ENCODE measurements at regions not wholly inside any gene's neighbourhood (a gene's known extent, or its start where the extent isn't known, plus 50 kb on each side); places are given as distances from the start of the nearest gene placed in this dataset.

DNA sequence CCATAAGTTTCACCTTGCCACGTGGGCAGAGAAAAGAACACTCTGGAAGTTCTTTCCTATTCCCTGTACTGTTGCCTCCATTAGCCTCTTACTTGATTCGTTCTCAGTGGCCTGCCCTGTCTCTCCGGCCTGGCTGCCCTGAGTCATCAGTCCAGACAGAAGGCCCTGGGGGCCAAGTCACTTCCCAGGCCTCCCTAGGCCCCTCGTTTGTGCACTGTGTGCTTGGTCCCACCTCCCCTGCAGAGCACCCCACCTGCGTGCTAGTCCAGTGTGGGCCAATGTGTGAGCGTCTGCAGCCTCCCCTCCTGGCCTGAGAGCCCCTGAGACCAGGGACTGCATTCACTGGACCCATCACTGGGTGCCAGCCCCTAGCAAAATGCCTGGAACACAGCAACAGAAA is 191.2 kb upstream of the RREB1 start:
- Histone ChIP-seq H3K9ac (ENCODE audit: low read length in 5 of 5) (peak overlapping the region in 4 of 5 donors; percentile 21 to 57 (median 39)), H3K27ac (ENCODE audit: low read depth, low read length) (peak overlapping the region; percentile 96)

DNA sequence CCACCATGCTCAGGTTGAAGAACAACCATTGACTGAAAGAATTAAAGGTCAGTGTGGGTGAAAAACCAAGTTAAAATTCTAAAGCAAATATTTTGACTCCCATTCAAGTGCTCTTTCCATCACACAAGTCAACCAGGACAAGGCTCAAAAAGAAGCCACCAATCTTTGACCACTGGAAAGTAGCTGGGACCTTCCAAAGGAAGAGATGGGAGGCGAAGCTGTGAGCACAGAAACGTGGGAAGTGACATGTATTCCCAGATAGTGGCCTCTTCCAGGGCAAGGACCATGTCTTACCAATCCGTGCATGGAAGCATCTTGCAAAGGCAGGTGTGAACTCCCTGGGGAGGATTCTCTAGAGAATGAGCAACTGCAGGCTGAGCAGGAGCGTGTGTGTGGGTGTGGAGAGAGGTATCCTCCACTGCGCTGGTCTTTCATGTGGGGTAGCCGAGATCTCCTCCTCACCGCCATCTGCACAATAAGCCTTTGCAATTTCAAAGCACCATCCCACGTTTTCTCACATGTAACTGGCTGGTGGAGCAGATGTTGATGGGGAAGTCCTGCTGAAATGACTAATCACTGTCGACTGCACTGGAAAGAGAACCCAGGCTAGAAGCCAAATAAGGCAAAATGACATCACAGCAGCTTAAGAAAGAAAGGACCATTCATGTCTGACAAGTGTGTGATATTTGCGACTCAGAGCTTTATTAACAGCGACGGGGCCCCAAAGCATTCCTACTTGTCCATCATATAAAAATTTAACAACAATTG is 189.4 kb upstream of the RREB1 start:
- no peaks in the 10 kb centered on the region for H3K36me3 ChIP-seq (ENCODE audit: control insufficient read depth in 5 of 5, insufficient read depth in 5 of 5, low read length in 5 of 5)
- H3K27ac ChIP-seq (ENCODE audit: low read depth, low read length), result peak overlapping the region; percentile 58
- H3K4me3 ChIP-seq (ENCODE audit: low read depth in 1 of 5, low read length in 5 of 5), result no peak overlapping the region
- H3K27me3 ChIP-seq (ENCODE audit: control insufficient read depth in 5 of 5, insufficient read depth in 4 of 5, low read length in 5 of 5), result no peaks in the 10 kb centered on the region
- H3K9ac ChIP-seq (ENCODE audit: low read length in 5 of 5), result no peak overlapping the region
- H3K9me3 ChIP-seq (ENCODE audit: control insufficient read depth in 5 of 5, low read length in 5 of 5), result no peaks in the 10 kb centered on the region
- peaks cover 10 to 52% (median 35%) of the 10 kb centered on the region in 5 donors for H3K4me1 ChIP-seq (ENCODE audit: control insufficient read depth in 5 of 5, insufficient read depth in 5 of 5, low read length in 5 of 5)

More for the DNA sequence above, 191.2 kb upstream of the RREB1 start:
- peaks cover 10 to 59% (median 40%) of the 10 kb centered on the region in 5 donors for H3K4me1 ChIP-seq (ENCODE audit: control insufficient read depth in 5 of 5, insufficient read depth in 5 of 5, low read length in 5 of 5)
- no peaks in the 10 kb centered on the region for H3K36me3 ChIP-seq (ENCODE audit: control insufficient read depth in 5 of 5, insufficient read depth in 5 of 5, low read length in 5 of 5)
- H3K4me3 ChIP-seq (ENCODE audit: low read depth in 1 of 5, low read length in 5 of 5), result no peak overlapping the region
- no peaks in the 10 kb centered on the region for H3K27me3 ChIP-seq (ENCODE audit: control insufficient read depth in 5 of 5, insufficient read depth in 4 of 5, low read length in 5 of 5)
- no peaks in the 10 kb centered on the region for H3K9me3 ChIP-seq (ENCODE audit: control insufficient read depth in 5 of 5, low read length in 5 of 5)

DNA sequence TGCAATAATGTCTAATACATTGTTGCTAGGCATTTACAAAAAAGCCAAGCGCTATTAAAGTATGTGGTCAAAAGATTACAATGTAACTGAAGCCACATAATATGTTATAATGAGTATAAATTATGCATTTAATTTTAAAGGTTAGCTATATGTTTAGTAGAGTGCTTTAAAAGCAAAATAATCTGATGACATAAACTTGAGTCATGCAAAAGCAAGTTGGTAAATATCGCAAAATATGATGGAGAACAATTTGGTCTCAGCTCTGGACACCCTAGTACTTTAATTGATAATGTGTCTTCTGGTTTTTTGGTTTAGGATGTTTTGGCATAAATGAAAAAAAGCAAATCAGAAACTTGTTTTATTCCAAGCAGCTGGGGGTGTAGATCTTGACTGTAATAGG is 188.6 kb upstream of the RREB1 start:
- Histone ChIP-seq H3K36me3 (ENCODE audit: control insufficient read depth in 5 of 5, insufficient read depth in 5 of 5, low read length in 5 of 5) (no peaks in the 10 kb centered on the region), H3K27me3 (ENCODE audit: control insufficient read depth in 5 of 5, insufficient read depth in 4 of 5, low read length in 5 of 5) (no peaks in the 10 kb centered on the region), H3K27ac (ENCODE audit: low read depth, low read length) (peak overlapping the region; percentile 58), H3K4me3 (ENCODE audit: low read depth in 1 of 5, low read length in 5 of 5) (no peak overlapping the region), H3K9ac (ENCODE audit: low read length in 5 of 5) (no peak overlapping the region), H3K9me3 (ENCODE audit: control insufficient read depth in 5 of 5, low read length in 5 of 5) (no peaks in the 10 kb centered on the region), H3K4me1 (ENCODE audit: control insufficient read depth in 5 of 5, insufficient read depth in 5 of 5, low read length in 5 of 5) (peaks cover 10 to 45% (median 28%) of the 10 kb centered on the region in 5 donors)

GRCh38 chr6:6920114-6920986 is 187.4 kb upstream of the RREB1 start:
- Histone ChIP-seq H3K36me3 (ENCODE audit: control insufficient read depth in 5 of 5, insufficient read depth in 5 of 5, low read length in 5 of 5) (no peaks in the 10 kb centered on the region), H3K4me3 (ENCODE audit: low read depth in 1 of 5, low read length in 5 of 5) (no peak overlapping the region), H3K27me3 (ENCODE audit: control insufficient read depth in 5 of 5, insufficient read depth in 4 of 5, low read length in 5 of 5) (no peaks in the 10 kb centered on the region), H3K9ac (ENCODE audit: low read length in 5 of 5) (no peak overlapping the region), H3K4me1 (ENCODE audit: control insufficient read depth in 5 of 5, insufficient read depth in 5 of 5, low read length in 5 of 5) (peaks cover 11 to 42% (median 26%) of the 10 kb centered on the region in 5 donors), H3K27ac (ENCODE audit: low read depth, low read length) (peak overlapping the region; percentile 58), H3K9me3 (ENCODE audit: control insufficient read depth in 5 of 5, low read length in 5 of 5) (no peaks in the 10 kb centered on the region)

- Histone ChIP-seq H3K9me3 (ENCODE audit: control insufficient read depth in 5 of 5, low read length in 5 of 5) (no peaks in the 10 kb centered on the region), H3K4me1 (ENCODE audit: control insufficient read depth in 5 of 5, insufficient read depth in 5 of 5, low read length in 5 of 5) (peaks cover 11 to 42% (median 24%) of the 10 kb centered on the region in 5 donors), H3K27ac (ENCODE audit: low read depth, low read length) (peak overlapping the region; percentile 58), H3K36me3 (ENCODE audit: control insufficient read depth in 5 of 5, insufficient read depth in 5 of 5, low read length in 5 of 5) (no peaks in the 10 kb centered on the region), H3K9ac (ENCODE audit: low read length in 5 of 5) (no peak overlapping the region), H3K27me3 (ENCODE audit: control insufficient read depth in 5 of 5, insufficient read depth in 4 of 5, low read length in 5 of 5) (no peaks in the 10 kb centered on the region), H3K4me3 (ENCODE audit: low read depth in 1 of 5, low read length in 5 of 5) (no peak overlapping the region)
Observed at GRCh38 chr6:6920987-6921313, 186.8 kb upstream of the RREB1 start.

GRCh38 chr6:6922166-6922565 is 185.6 kb upstream of the RREB1 start:
- no peaks in the 10 kb centered on the region for H3K36me3 ChIP-seq (ENCODE audit: control insufficient read depth in 5 of 5, insufficient read depth in 5 of 5, low read length in 5 of 5)
- no peak overlapping the region for H3K27ac ChIP-seq (ENCODE audit: low read depth, low read length)

DNA sequence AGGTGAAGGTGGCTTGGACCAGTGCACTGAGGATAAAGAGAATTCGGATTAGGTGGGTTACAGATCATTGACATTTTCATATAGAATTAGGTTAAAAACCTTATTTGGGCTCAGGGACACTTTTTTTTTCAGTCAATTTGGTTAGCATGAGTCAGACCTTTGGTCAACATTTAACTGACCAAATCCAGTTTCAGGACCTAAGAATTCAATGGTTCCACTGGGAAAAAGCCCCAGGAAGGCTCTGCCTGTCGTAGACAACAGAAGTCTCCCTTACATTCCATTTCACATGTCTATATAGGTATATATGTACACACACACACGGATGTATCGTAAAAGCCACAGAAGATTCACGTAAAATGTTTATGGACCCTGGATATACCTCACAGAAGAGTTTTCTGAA is 184.2 kb upstream of the RREB1 start:
- H3K36me3 ChIP-seq (ENCODE audit: control insufficient read depth in 5 of 5, insufficient read depth in 5 of 5, low read length in 5 of 5), result no peaks in the 10 kb centered on the region
- no peaks in the 10 kb centered on the region for H3K9me3 ChIP-seq (ENCODE audit: control insufficient read depth in 5 of 5, low read length in 5 of 5)
- H3K27me3 ChIP-seq (ENCODE audit: control insufficient read depth in 5 of 5, insufficient read depth in 4 of 5, low read length in 5 of 5), result no peaks in the 10 kb centered on the region
- H3K27ac ChIP-seq (ENCODE audit: low read depth, low read length), result no peak overlapping the region
- no peak overlapping the region for H3K9ac ChIP-seq (ENCODE audit: low read length in 5 of 5)
- H3K4me1 ChIP-seq (ENCODE audit: control insufficient read depth in 5 of 5, insufficient read depth in 5 of 5, low read length in 5 of 5), result peaks cover 5 to 51% (median 29%) of the 10 kb centered on the region in 5 donors
- H3K4me3 ChIP-seq (ENCODE audit: low read depth in 1 of 5, low read length in 5 of 5), result no peak overlapping the region

More at GRCh38 chr6:6922166-6922565, 185.6 kb upstream of the RREB1 start:
- no peaks in the 10 kb centered on the region for H3K9me3 ChIP-seq (ENCODE audit: control insufficient read depth in 5 of 5, low read length in 5 of 5)
- H3K4me1 ChIP-seq (ENCODE audit: control insufficient read depth in 5 of 5, insufficient read depth in 5 of 5, low read length in 5 of 5), result peaks cover 0 to 42% (median 22%) of the 10 kb centered on the region in 5 donors
- no peak overlapping the region for H3K9ac ChIP-seq (ENCODE audit: low read length in 5 of 5)
- no peak overlapping the region for H3K4me3 ChIP-seq (ENCODE audit: low read depth in 1 of 5, low read length in 5 of 5)
- no peaks in the 10 kb centered on the region for H3K27me3 ChIP-seq (ENCODE audit: control insufficient read depth in 5 of 5, insufficient read depth in 4 of 5, low read length in 5 of 5)

DNA sequence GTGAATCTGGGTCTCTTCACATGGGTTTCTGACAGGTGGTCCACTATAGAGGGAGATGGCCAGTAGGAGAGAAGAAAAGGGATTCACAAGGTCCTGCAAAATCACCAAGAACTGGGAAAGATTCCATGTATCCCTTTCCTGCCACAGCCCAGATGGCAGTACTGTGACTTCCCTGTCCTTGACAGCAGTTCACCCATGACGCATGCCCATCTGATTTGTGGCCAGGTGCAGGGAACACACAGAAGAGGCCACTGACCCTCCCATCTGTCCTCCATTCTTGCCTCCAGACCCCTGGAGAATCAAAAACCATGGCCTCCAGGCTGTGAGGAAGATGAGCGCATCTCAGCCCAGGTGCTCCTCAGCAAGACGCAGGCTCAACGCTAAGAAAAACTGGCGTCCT is 183.1 kb upstream of the RREB1 start:
- H3K4me1 ChIP-seq (ENCODE audit: control insufficient read depth in 5 of 5, insufficient read depth in 5 of 5, low read length in 5 of 5), result peaks cover 6 to 56% (median 34%) of the 10 kb centered on the region in 5 donors
- H3K4me3 ChIP-seq (ENCODE audit: low read depth in 1 of 5, low read length in 5 of 5), result no peak overlapping the region
- no peaks in the 10 kb centered on the region for H3K27me3 ChIP-seq (ENCODE audit: control insufficient read depth in 5 of 5, insufficient read depth in 4 of 5, low read length in 5 of 5)
- H3K36me3 ChIP-seq (ENCODE audit: control insufficient read depth in 5 of 5, insufficient read depth in 5 of 5, low read length in 5 of 5), result no peaks in the 10 kb centered on the region
- H3K9ac ChIP-seq (ENCODE audit: low read length in 5 of 5), result no peak overlapping the region
- no peaks in the 10 kb centered on the region for H3K9me3 ChIP-seq (ENCODE audit: control insufficient read depth in 5 of 5, low read length in 5 of 5)
- peak overlapping the region; percentile 83 for H3K27ac ChIP-seq (ENCODE audit: low read depth, low read length)

DNA sequence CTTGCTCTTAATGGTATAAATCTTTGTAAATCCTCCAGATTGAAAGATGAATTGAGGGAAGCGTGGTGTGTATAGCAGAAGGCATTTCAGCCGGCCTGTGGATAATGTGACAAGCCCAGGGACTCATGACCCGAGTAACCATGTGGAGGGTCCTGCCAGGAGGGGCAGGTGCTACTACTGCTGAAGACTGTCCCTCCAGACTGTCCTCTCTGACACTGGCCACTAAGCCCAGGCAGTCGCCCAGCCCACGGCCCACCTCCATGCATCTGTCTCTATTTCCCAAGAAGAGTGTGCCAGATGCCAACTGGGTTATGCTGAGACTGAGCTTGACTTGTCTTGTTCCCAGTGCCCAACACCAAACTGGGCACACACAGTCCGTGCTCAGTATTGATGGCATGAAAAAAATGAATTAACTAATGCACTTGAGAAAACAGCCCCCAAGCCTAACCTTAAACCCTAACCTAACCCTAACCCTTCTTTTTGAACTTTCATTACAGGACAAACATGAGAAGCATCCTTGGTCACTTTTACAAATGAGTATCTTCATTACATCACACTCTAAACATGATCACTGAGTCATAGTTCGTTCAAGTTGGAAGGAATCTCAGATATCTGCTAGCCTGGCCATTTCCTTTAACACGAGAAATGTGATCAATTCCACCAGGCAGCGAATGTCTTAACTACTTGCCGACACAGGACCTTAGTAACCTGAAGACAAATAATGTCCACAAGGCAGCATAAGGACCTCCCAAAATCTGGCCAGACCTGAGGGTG is 182.2 kb upstream of the RREB1 start:
- Histone ChIP-seq H3K27ac (ENCODE audit: low read depth, low read length) (peak overlapping the region; percentile 83), H3K27me3 (ENCODE audit: control insufficient read depth in 5 of 5, insufficient read depth in 4 of 5, low read length in 5 of 5) (no peaks in the 10 kb centered on the region), H3K9me3 (ENCODE audit: control insufficient read depth in 5 of 5, low read length in 5 of 5) (no peaks in the 10 kb centered on the region), H3K4me3 (ENCODE audit: low read depth in 1 of 5, low read length in 5 of 5) (no peak overlapping the region), H3K9ac (ENCODE audit: low read length in 5 of 5) (peak overlapping the region in 2 of 5 donors; percentile 36 to 58), H3K36me3 (ENCODE audit: control insufficient read depth in 5 of 5, insufficient read depth in 5 of 5, low read length in 5 of 5) (no peaks in the 10 kb centered on the region), H3K4me1 (ENCODE audit: control insufficient read depth in 5 of 5, insufficient read depth in 5 of 5, low read length in 5 of 5) (peaks cover 6 to 58% (median 38%) of the 10 kb centered on the region in 5 donors)

All from subcutaneous abdominal adipose tissue (tissue), 5 donors.